ENCODE measurements at regions not wholly inside any gene's neighbourhood (a gene's known extent, or its start where the extent isn't known, plus 50 kb on each side); places are given as distances from the start of the nearest gene placed in this dataset.

DNA sequence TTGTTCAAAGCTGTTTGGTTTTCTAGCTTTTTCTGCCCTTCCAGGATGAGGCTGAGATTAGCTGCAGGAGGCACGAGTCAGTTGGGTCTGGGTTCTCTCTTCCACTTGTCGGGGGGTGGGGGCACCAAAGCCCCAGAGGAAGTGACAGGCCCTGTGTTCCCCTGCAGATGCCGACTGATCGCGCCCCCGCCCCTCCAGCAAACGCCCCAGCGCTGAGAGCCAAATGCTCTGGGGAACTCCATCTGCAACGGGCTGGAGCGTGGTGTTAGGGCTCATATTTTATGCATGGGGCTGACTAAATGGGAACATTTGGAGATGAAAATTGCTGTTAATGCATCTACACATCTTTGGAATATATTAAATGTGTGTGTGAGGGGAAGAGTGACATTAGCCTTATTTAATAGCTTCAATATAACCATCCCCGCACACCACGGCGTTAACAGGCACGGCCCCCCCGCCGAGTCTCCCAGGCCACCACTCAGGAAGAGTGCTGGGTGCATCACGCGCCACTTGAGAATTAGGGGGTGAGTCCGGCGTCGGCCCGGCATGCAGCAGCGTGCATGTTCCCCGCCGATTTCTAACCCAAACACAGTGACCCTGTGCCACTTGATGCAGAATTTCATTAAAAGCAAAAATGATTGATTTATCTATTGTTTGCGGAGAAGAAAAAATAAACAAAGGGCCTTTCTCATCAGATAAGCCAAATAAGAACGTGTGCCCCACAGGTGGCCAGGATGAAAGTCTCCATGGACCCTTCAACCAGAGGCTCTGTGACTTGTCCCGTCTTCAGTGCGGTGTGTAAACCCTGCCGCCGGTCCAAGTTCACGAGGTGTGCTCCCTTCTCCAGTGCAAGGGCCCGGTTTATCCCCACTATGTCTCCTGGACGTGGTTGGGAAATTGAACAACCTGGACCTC is 165.0 kb upstream of the RTL1 start:
- peaks cover 24% of the 10 kb centered on the region for H3K27me3 ChIP-seq
- no peak overlapping the region for H3K27ac ChIP-seq
- no peaks in the 10 kb centered on the region for H3K36me3 ChIP-seq
- TF ChIP-seq, protein P1, sequence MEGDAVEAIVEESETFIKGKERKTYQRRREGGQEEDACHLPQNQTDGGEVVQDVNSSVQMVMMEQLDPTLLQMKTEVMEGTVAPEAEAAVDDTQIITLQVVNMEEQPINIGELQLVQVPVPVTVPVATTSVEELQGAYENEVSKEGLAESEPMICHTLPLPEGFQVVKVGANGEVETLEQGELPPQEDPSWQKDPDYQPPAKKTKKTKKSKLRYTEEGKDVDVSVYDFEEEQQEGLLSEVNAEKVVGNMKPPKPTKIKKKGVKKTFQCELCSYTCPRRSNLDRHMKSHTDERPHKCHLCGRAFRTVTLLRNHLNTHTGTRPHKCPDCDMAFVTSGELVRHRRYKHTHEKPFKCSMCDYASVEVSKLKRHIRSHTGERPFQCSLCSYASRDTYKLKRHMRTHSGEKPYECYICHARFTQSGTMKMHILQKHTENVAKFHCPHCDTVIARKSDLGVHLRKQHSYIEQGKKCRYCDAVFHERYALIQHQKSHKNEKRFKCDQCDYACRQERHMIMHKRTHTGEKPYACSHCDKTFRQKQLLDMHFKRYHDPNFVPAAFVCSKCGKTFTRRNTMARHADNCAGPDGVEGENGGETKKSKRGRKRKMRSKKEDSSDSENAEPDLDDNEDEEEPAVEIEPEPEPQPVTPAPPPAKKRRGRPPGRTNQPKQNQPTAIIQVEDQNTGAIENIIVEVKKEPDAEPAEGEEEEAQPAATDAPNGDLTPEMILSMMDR (IDR thresholded peaks at IDR 0.05): no peak
- no peak overlapping the region for H3K4me3 ChIP-seq (ENCODE audit: low read depth in 1 of 2, low read length in 1 of 2)
- no peaks in the 10 kb centered on the region for H3K4me1 ChIP-seq (ENCODE audit: control insufficient read depth in 1 of 2, insufficient read depth in 1 of 2, low read depth in 1 of 2, low read length in 1 of 2)
- H3K9me3 ChIP-seq: no peaks in the 10 kb centered on the region

DNA sequence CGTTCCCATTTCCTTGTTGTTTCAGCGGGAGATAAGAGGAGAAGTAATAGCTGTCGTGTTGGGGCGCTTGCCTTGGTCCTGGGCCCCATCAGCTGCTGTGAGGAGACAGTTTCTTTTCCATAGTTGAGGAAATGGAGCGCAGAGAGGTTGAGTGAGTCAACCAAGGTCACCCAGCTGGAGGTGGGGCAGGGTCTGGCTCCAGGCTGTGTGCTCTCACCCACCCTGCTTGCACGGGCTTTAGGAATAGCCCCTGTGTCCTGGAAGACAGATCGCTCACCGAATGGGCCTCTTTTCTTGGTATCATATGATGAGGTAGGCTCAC is 165.7 kb upstream of the RTL1 start:
- Histone ChIP-seq H3K27ac (no peak overlapping the region), H3K27me3 (peaks cover 25% of the 10 kb centered on the region), H3K9me3 (no peaks in the 10 kb centered on the region), H3K4me3 (ENCODE audit: low read depth in 1 of 2, low read length in 1 of 2) (no peak overlapping the region), H3K4me1 (ENCODE audit: control insufficient read depth in 1 of 2, insufficient read depth in 1 of 2, low read depth in 1 of 2, low read length in 1 of 2) (no peaks in the 10 kb centered on the region), H3K36me3 (no peaks in the 10 kb centered on the region)
- TF ChIP-seq, protein P1 (IDR thresholded peaks at IDR 0.05): no peak

DNA sequence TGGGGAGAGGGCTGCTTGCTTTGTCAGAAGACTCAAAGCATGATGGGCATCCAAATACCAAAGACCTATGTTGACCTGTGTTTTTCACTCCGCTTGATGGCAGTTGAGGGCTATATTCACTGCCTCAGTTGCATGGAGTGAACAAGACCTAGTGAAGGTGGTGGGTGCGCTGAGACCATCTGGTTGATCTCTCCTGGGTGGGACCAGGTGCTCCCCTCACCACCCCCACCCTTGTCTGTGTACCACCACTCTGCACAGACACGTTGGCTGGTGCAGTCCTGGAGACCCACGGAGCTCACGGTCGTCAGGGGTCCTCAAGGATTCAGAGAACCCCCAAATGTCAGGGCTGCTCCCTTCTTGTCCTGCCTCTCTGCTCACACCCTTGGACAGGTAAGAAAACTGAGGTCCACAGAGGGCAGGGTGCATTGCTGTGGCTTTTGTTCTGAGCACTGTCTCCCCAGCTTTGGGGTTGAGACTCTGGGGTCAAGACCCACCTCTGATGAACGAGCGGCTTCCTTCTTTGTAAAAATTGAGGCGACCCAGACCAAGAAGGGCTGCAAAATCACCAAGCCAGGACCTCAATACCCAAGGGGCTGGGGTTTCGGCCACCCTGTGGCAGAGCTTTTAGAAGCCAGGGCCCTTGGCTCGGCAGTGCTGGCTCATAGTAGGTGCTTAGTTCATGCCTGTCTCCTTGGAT is 166.3 kb upstream of the RTL1 start:
- Histone ChIP-seq H3K4me3 (ENCODE audit: low read depth in 1 of 2, low read length in 1 of 2) (no peak overlapping the region), H3K36me3 (no peaks in the 10 kb centered on the region), H3K4me1 (ENCODE audit: control insufficient read depth in 1 of 2, insufficient read depth in 1 of 2, low read depth in 1 of 2, low read length in 1 of 2) (no peaks in the 10 kb centered on the region), H3K27ac (no peak overlapping the region), H3K27me3 (peaks cover 28% of the 10 kb centered on the region), H3K9me3 (no peaks in the 10 kb centered on the region)
- TF ChIP-seq, protein P1 (IDR thresholded peaks at IDR 0.05): no peak

DNA sequence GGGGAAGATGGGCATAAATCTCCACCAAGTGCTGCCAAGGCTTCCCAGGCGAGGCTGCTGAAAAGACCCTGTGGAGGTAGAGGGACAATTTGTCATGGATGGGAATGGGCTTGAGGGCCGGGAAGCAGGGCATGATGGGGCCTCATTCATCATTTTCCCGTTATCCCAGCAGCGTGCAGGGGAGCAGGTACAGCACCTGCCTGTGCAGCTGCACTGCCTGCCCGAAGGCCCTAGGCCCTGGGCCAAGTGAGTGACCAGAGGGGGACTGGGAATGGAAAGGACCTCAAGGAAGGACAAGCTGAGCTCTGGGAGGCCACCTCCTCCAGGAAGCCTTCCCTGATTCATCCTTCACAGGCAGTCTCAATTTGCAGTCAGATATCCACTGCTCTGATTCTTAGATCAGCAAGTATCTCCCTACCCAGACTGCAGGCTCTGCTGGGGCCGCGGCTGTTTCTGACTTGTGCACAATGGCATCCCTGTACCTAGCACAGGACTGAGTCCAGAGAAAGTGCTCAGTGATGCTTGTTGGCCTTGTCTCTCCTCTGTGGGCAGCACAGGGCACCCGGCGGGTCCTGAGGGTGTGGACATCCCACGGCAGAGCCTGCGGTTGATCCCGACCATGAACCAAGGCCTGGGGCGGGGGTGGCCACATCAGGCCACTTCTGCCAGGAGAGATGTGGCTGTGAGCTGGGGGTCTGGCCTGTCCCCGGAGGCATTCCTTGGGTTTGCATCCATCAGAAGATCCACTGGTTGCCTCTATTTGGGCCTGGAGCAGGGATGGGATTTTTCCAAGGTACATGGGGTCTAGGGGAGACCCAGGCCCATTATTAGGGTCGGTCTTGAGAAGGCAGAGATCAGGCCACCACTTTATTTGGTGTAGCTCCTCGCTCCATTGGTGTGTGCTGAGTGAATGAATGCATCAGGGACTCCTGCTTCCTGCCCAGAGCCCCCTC is 167.3 kb upstream of the RTL1 start:
- no peaks in the 10 kb centered on the region for H3K4me1 ChIP-seq (ENCODE audit: control insufficient read depth in 1 of 2, insufficient read depth in 1 of 2, low read depth in 1 of 2, low read length in 1 of 2)
- no peaks in the 10 kb centered on the region for H3K36me3 ChIP-seq
- no peak overlapping the region for H3K4me3 ChIP-seq (ENCODE audit: low read depth in 1 of 2, low read length in 1 of 2)
- H3K27me3 ChIP-seq: peaks cover 37% of the 10 kb centered on the region
- no peaks in the 10 kb centered on the region for H3K9me3 ChIP-seq
- no peak overlapping the region for H3K27ac ChIP-seq
- TF ChIP-seq, protein P1 (IDR thresholded peaks at IDR 0.05): no peak

DNA sequence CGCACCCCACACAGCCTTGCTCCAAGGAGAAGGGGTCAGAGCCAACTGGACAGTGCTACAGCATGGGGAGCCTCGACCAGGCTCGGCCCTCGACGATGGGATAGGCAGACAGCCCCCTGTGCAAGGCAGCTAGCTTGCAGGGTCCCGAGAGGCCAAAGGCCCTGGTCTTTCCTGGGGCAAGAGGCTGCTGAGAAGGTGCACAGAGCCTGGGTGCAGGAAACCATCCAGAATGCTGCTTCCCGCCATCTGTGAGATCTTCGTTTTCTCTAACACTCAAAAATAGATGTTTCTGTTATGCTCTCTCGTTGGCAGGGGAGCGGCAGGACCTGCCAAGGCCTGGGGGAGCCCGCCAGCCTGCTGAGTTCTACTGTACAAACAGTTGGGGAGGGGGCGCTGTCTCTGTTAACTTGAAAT is 168.0 kb upstream of the RTL1 start:
- Histone ChIP-seq H3K4me3 (ENCODE audit: low read depth in 1 of 2, low read length in 1 of 2) (no peak overlapping the region), H3K27ac (no peak overlapping the region), H3K9me3 (no peaks in the 10 kb centered on the region), H3K27me3 (peaks cover 43% of the 10 kb centered on the region), H3K36me3 (no peaks in the 10 kb centered on the region), H3K4me1 (ENCODE audit: control insufficient read depth in 1 of 2, insufficient read depth in 1 of 2, low read depth in 1 of 2, low read length in 1 of 2) (no peaks in the 10 kb centered on the region)
- TF ChIP-seq, protein P1 (IDR thresholded peaks at IDR 0.05): no peak
